Esophagus muscularis mucosa (tissue), 4 donors: ENCODE measurements at regions not wholly inside any gene's neighbourhood (a gene's known extent, or its start where the extent isn't known, plus 50 kb on each side); places are given as distances from the start of the nearest gene placed in this dataset.
"Not testable (repeated sequence)": the region's sequence is repeated elsewhere in the genome, so short reads cannot be mapped to it uniquely, and the experiment has no call there.

Experiments used
- DNase-seq: peaks from one replicate; pipeline ENCODE4 v3.0.0-alpha.2; 2017; ENCODE audit errors: extremely low spot score
- H3K27ac ChIP-seq, 4 donors: fragments of 200-600 bp; sonication (generic); replicated peaks in 1 of 4; 1 replicate in 3 of 4; 2 replicates in 1 of 4; pipeline ENCODE4 v1.5.1; 2016 to 2019; ENCODE audit warnings: mild to moderate bottlenecking in 1 of 4
- H3K27me3 ChIP-seq, 4 donors: fragments of 200-600 bp; sonication (generic); one replicate each; pipeline versions ENCODE4 v1.5.1 to v1.6.0; 2016 to 2019
- H3K36me3 ChIP-seq, 4 donors: fragments of 200-600 bp; sonication (generic); one replicate each; pipeline ENCODE4 v1.5.1; 2016 to 2019
- H3K4me1 ChIP-seq, 4 donors: fragments of 200-600 bp; sonication (generic); one replicate each; pipeline ENCODE4 v1.5.1; 2016 to 2019
- H3K4me3 ChIP-seq, 4 donors: fragments of 200-600 bp; sonication (generic); 1 replicate in 2 of 4; 2 replicates in 2 of 4; pipeline ENCODE4 v1.5.1; 2016 to 2019; ENCODE audit warnings: mild to moderate bottlenecking in 4 of 4, moderate library complexity in 1 of 4
- H3K9me3 ChIP-seq, 4 donors: fragments of 200-600 bp; sonication (generic); 1 replicate in 3 of 4; 2 replicates in 1 of 4; pipeline ENCODE4 v1.5.1; 2016 to 2019
- EP300 ChIP-seq: sonication (generic); formaldehyde crosslinking; IDR thresholded peaks from one replicate; pipeline ENCODE4 v1.6.1; 2017; ENCODE audit warnings: antibody characterized with exemption
- POLR2A ChIP-seq: fragments of 450-650 bp; IDR thresholded peaks from one replicate; pipeline ENCODE4 v1.6.1; 2017; ENCODE audit warnings: antibody characterized with exemption, moderate library complexity, mild to moderate bottlenecking, low read depth
- POLR2AphosphoS5 ChIP-seq, 2 donors: sonication (generic); formaldehyde crosslinking; IDR thresholded peaks; one replicate each; pipeline ENCODE4 v1.6.1; 2017; ENCODE audit warnings: antibody characterized with exemption in 2 of 2
- WGBS: methylation state at CpG from one replicate; pipeline ENCODE4 v1.1.5; 2018; 5-methylcytosine and 5-hydroxymethylcytosine counted together
- intact Hi-C: fragments of 100-400 bp; cut with DNase I; formaldehyde crosslinking; loops from one replicate; pipeline ENCODE4 v1.15.1; 2023
- TF ChIP-seq, protein P1 (sequence below), 3 experiments: fragments of 200-600 bp in 2 of 3; fragments of 450-650 bp in 1 of 3; sonication (generic) in 2 of 3; IDR thresholded peaks; one replicate each; pipeline ENCODE4 v1.5.1; 2017 to 2019; ENCODE audit warnings: antibody characterized with exemption in 3 of 3, mild to moderate bottlenecking in 2 of 3, moderate library complexity in 1 of 3

- H3K27me3 ChIP-seq, result peaks cover 0 to 10% (median 0%) of the 10 kb centered on the region in 4 donors
- intact Hi-C loops, result no loop called here
- H3K9me3 ChIP-seq, result peaks cover 0 to 18% (median 14%) of the 10 kb centered on the region in 4 donors
- no peaks in the 10 kb centered on the region for H3K36me3 ChIP-seq
- H3K4me3 ChIP-seq, result no peak overlapping the region
- TF ChIP-seq POLR2AphosphoS5 (IDR thresholded peaks at IDR 0.05) (no peak), EP300 (no peak), POLR2A (no peak)
- TF ChIP-seq, protein P1, sequence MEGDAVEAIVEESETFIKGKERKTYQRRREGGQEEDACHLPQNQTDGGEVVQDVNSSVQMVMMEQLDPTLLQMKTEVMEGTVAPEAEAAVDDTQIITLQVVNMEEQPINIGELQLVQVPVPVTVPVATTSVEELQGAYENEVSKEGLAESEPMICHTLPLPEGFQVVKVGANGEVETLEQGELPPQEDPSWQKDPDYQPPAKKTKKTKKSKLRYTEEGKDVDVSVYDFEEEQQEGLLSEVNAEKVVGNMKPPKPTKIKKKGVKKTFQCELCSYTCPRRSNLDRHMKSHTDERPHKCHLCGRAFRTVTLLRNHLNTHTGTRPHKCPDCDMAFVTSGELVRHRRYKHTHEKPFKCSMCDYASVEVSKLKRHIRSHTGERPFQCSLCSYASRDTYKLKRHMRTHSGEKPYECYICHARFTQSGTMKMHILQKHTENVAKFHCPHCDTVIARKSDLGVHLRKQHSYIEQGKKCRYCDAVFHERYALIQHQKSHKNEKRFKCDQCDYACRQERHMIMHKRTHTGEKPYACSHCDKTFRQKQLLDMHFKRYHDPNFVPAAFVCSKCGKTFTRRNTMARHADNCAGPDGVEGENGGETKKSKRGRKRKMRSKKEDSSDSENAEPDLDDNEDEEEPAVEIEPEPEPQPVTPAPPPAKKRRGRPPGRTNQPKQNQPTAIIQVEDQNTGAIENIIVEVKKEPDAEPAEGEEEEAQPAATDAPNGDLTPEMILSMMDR (IDR thresholded peaks at IDR 0.05), result no peak
- 39% methylated on average over 10 of the region's 10 CpGs for WGBS
- no peak overlapping the region for H3K27ac ChIP-seq
- H3K4me1 ChIP-seq, result no peaks in the 10 kb centered on the region
- peak; percentile 83 for DNase-seq
Measured at GRCh38 chr2:71962911-71963694, 184.6 kb downstream of the CYP26B1 start.

GRCh38 chr2:71962350-71962749 is 185.3 kb downstream of the CYP26B1 start:
- WGBS, result 84% methylated on average over 3 of the region's 3 CpGs
- intact Hi-C loops, result no loop called here
- Histone ChIP-seq H3K4me1 (no peaks in the 10 kb centered on the region), H3K27me3 (peaks cover 0 to 7% (median 0%) of the 10 kb centered on the region in 4 donors), H3K9me3 (peaks cover 0 to 25% (median 17%) of the 10 kb centered on the region in 4 donors), H3K27ac (no peak overlapping the region), H3K4me3 (no peak overlapping the region), H3K36me3 (no peaks in the 10 kb centered on the region)
- no peak for TF ChIP-seq EP300
- no peak for TF ChIP-seq POLR2AphosphoS5 (IDR thresholded peaks at IDR 0.05)
- no peak for TF ChIP-seq POLR2A
- TF ChIP-seq, protein P1 (IDR thresholded peaks at IDR 0.05), result no peak
- DNase-seq, result peak; percentile 55

GRCh38 chr2:71961289-71962027 is 186.2 kb downstream of the CYP26B1 start:
- Histone ChIP-seq H3K36me3 (no peaks in the 10 kb centered on the region), H3K27me3 (peaks cover 0 to 5% (median 0%) of the 10 kb centered on the region in 4 donors), H3K9me3 (peaks cover 0 to 33% (median 22%) of the 10 kb centered on the region in 4 donors), H3K4me3 (no peak overlapping the region), H3K27ac (no peak overlapping the region), H3K4me1 (no peaks in the 10 kb centered on the region)
- no peak for TF ChIP-seq POLR2AphosphoS5 (IDR thresholded peaks at IDR 0.05)
- TF ChIP-seq, protein P1 (IDR thresholded peaks at IDR 0.05), result no peak
- TF ChIP-seq EP300, result no peak
- TF ChIP-seq POLR2A, result no peak
- peak; percentile 45 for DNase-seq
- 83% methylated on average over 5 of the region's 5 CpGs for WGBS
- intact Hi-C loops, result no loop called here

DNA sequence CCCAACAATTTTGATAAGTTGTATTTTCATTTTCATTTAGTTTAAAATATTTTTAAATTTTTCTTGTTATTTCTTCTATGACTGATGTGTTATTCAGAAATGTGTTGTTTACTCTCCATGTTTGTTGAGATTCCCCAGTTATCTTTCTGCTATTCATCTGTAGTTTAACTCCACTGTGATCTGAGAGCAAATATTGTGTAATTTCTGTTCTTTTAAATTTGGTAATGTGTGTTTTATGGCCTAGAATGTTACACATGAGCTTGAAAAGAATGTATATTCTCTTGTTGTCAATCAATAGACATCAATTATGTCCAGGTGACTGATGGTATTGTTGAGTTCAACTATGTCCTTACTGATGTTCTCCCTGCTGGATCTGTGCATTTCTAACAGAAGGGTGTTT is 188.2 kb downstream of the CYP26B1 start:
- TF ChIP-seq EP300 (no peak), POLR2A (no peak), POLR2AphosphoS5 (IDR thresholded peaks at IDR 0.05) (no peak)
- TF ChIP-seq, protein P1 (IDR thresholded peaks at IDR 0.05), result no peak
- Histone ChIP-seq H3K36me3 (no peaks in the 10 kb centered on the region), H3K27ac (no peak overlapping the region), H3K4me1 (no peaks in the 10 kb centered on the region), H3K27me3 (peaks cover 0 to 5% (median 0%) of the 10 kb centered on the region in 4 donors), H3K4me3 (no peak overlapping the region), H3K9me3 (peaks cover 0 to 33% (median 22%) of the 10 kb centered on the region in 4 donors)
- intact Hi-C loops, result no loop called here
- DNase-seq, result no peak

- H3K36me3 ChIP-seq, intact Hi-C loops, DNase-seq, H3K4me3 ChIP-seq, H3K27me3 ChIP-seq, H3K27ac ChIP-seq, H3K4me1 ChIP-seq: not testable (repeated sequence)
- H3K9me3 ChIP-seq, result peaks cover 0 to 33% (median 22%) of the 10 kb centered on the region in 4 donors
- WGBS, result 83% methylated on average over 1 of the region's 1 CpG
Measured at GRCh38 chr2:71958426-71958825, 189.2 kb downstream of the CYP26B1 start.
